ENCODE measurements at regions not wholly inside any gene's neighbourhood (a gene's known extent, or its start where the extent isn't known, plus 50 kb on each side); places are given as distances from the start of the nearest gene placed in this dataset.

DNA sequence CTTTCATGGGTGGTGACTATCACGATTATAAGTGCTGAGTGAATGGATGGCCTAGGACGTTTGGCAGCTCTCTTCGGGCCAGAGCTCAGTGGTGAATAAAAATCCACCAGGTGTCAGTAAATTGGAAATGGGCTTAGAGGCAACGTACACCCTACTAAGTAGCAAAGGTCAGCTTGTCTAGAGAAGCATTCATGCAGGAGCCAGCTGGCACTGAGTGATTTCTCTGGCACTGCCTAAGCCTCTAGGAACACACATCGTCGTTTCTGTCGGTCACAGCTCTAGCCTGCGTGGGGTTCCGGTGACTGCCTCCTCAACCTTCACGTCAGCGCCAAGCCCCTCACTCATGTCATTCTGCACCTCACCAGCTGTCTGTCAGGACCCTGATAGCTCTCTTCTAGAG, 192.4 kb upstream of the NTM start:
- TF ChIP-seq, protein P1, sequence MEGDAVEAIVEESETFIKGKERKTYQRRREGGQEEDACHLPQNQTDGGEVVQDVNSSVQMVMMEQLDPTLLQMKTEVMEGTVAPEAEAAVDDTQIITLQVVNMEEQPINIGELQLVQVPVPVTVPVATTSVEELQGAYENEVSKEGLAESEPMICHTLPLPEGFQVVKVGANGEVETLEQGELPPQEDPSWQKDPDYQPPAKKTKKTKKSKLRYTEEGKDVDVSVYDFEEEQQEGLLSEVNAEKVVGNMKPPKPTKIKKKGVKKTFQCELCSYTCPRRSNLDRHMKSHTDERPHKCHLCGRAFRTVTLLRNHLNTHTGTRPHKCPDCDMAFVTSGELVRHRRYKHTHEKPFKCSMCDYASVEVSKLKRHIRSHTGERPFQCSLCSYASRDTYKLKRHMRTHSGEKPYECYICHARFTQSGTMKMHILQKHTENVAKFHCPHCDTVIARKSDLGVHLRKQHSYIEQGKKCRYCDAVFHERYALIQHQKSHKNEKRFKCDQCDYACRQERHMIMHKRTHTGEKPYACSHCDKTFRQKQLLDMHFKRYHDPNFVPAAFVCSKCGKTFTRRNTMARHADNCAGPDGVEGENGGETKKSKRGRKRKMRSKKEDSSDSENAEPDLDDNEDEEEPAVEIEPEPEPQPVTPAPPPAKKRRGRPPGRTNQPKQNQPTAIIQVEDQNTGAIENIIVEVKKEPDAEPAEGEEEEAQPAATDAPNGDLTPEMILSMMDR (conservative IDR thresholded peaks at IDR 0.05 in 1 of 2, IDR thresholded peaks at IDR 0.05 in 1 of 2; ENCODE audit: low read depth in 1 of 2, low read length in 2 of 2): no peak
- no peak for TF ChIP-seq EZH2 (IDR thresholded peaks at IDR 0.05; ENCODE audit: low read length, missing control alignments)
- Histone ChIP-seq H3K36me3 (ENCODE audit: control insufficient read depth, insufficient read depth, low read length) (no peaks in the 10 kb centered on the region), H2AFZ (ENCODE audit: low read length) (no peak overlapping the region), H3K4me2 (ENCODE audit: extremely low read depth, insufficient read depth, low read length) (no peak overlapping the region), H3K9me3 (ENCODE audit: control insufficient read depth, insufficient read depth, low read depth, low read length) (no peaks in the 10 kb centered on the region), H3K4me3 (replicated peaks in 1 of 4; ENCODE audit: control extremely low read depth in 1 of 4, insufficient read depth in 1 of 4, low read depth in 3 of 4, low read length in 4 of 4) (no peak overlapping the region), H3K79me2 (ENCODE audit: control insufficient read depth, insufficient read depth, low read length) (no peaks in the 10 kb centered on the region), H3K27me3 (ENCODE audit: control insufficient read depth, insufficient read depth, low read length) (no peaks in the 10 kb centered on the region), H3K9ac (ENCODE audit: insufficient read depth, low read length) (no peak overlapping the region), H3K4me1 (ENCODE audit: control insufficient read depth, extremely low read depth, insufficient read depth, low read length) (no peaks in the 10 kb centered on the region), H4K20me1 (ENCODE audit: control insufficient read depth, extremely low read depth, insufficient read depth, low read length) (no peaks in the 10 kb centered on the region), H3K27ac (ENCODE audit: insufficient read depth, low read length) (no peak overlapping the region)
- no peak for DNase-seq (ENCODE audit: low read depth in 2 of 2)

- H3K27ac ChIP-seq (ENCODE audit: insufficient read depth, low read length): no peak overlapping the region
- H4K20me1 ChIP-seq (ENCODE audit: control insufficient read depth, extremely low read depth, insufficient read depth, low read length): no peaks in the 10 kb centered on the region
- H3K4me1 ChIP-seq (ENCODE audit: control insufficient read depth, extremely low read depth, insufficient read depth, low read length): no peaks in the 10 kb centered on the region
- no peaks in the 10 kb centered on the region for H3K27me3 ChIP-seq (ENCODE audit: control insufficient read depth, insufficient read depth, low read length)
- no peak overlapping the region for H2AFZ ChIP-seq (ENCODE audit: low read length)
- TF ChIP-seq, protein P1 (conservative IDR thresholded peaks at IDR 0.05 in 1 of 2, IDR thresholded peaks at IDR 0.05 in 1 of 2; ENCODE audit: low read depth in 1 of 2, low read length in 2 of 2): no peak
- no peak for TF ChIP-seq EZH2 (IDR thresholded peaks at IDR 0.05; ENCODE audit: low read length, missing control alignments)
- no peak overlapping the region for H3K4me3 ChIP-seq (replicated peaks in 1 of 4; ENCODE audit: control extremely low read depth in 1 of 4, insufficient read depth in 1 of 4, low read depth in 3 of 4, low read length in 4 of 4)
- H3K36me3 ChIP-seq (ENCODE audit: control insufficient read depth, insufficient read depth, low read length): no peaks in the 10 kb centered on the region
- no peak overlapping the region for H3K9ac ChIP-seq (ENCODE audit: insufficient read depth, low read length)
- no peak for DNase-seq (ENCODE audit: low read depth in 2 of 2)
- H3K79me2 ChIP-seq (ENCODE audit: control insufficient read depth, insufficient read depth, low read length): no peaks in the 10 kb centered on the region
- no peak overlapping the region for H3K4me2 ChIP-seq (ENCODE audit: extremely low read depth, insufficient read depth, low read length)
- H3K9me3 ChIP-seq (ENCODE audit: control insufficient read depth, insufficient read depth, low read depth, low read length): no peaks in the 10 kb centered on the region
Observed at GRCh38 chr11:131178596-131178995, 191.8 kb upstream of the NTM start.

DNA sequence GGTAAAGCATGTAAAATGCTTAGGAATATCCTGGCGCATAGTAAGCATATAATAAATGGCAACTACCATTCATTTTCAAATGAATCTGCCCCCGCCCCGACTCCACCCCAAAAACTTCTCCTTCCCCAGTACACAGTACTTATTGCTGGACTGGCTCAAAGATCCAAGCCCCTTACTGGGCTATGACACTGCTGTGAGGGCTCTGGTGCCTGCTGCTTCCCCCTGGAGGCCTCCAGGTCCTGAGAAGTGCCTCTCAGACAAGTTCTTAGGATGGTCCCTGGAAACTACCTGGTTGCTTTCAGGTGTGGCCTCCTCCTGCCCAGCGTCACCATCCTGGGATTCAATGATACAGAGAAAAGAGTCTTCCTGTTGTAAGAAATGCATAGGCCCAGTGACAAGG, 190.6 kb upstream of the NTM start:
- no peak overlapping the region for H3K4me3 ChIP-seq (replicated peaks in 1 of 4; ENCODE audit: control extremely low read depth in 1 of 4, insufficient read depth in 1 of 4, low read depth in 3 of 4, low read length in 4 of 4)
- H3K4me2 ChIP-seq (ENCODE audit: extremely low read depth, insufficient read depth, low read length): no peak overlapping the region
- no peak overlapping the region for H3K9ac ChIP-seq (ENCODE audit: insufficient read depth, low read length)
- H2AFZ ChIP-seq (ENCODE audit: low read length): no peak overlapping the region
- H4K20me1 ChIP-seq (ENCODE audit: control insufficient read depth, extremely low read depth, insufficient read depth, low read length): no peaks in the 10 kb centered on the region
- no peaks in the 10 kb centered on the region for H3K4me1 ChIP-seq (ENCODE audit: control insufficient read depth, extremely low read depth, insufficient read depth, low read length)
- no peaks in the 10 kb centered on the region for H3K79me2 ChIP-seq (ENCODE audit: control insufficient read depth, insufficient read depth, low read length)
- H3K9me3 ChIP-seq (ENCODE audit: control insufficient read depth, insufficient read depth, low read depth, low read length): no peaks in the 10 kb centered on the region
- H3K36me3 ChIP-seq (ENCODE audit: control insufficient read depth, insufficient read depth, low read length): no peaks in the 10 kb centered on the region
- H3K27ac ChIP-seq (ENCODE audit: insufficient read depth, low read length): no peak overlapping the region
- H3K27me3 ChIP-seq (ENCODE audit: control insufficient read depth, insufficient read depth, low read length): no peaks in the 10 kb centered on the region
- TF ChIP-seq, protein P1 (conservative IDR thresholded peaks at IDR 0.05 in 1 of 2, IDR thresholded peaks at IDR 0.05 in 1 of 2; ENCODE audit: low read depth in 1 of 2, low read length in 2 of 2): no peak
- TF ChIP-seq EZH2 (IDR thresholded peaks at IDR 0.05; ENCODE audit: low read length, missing control alignments): no peak
- no peak for DNase-seq (ENCODE audit: low read depth in 2 of 2)
